ENCODE measurements at regions not wholly inside any gene's neighbourhood (a gene's known extent, or its start where the extent isn't known, plus 50 kb on each side); places are given as distances from the start of the nearest gene placed in this dataset.

- Histone ChIP-seq H2AK5ac (ENCODE audit: low read depth, low read length) (no peak overlapping the region), H3K56ac (replicated peaks; ENCODE audit: insufficient read length, low read depth, low read length) (no peak overlapping the region), H3K9ac (replicated peaks in 1 of 4; ENCODE audit: extremely low read depth in 1 of 4, low read depth in 3 of 4, low read length in 3 of 4) (no peak overlapping the region), H3K23ac (ENCODE audit: insufficient read length) (no peak overlapping the region), H3K79me2 (ENCODE audit: control insufficient read depth in 1 of 2, insufficient read depth in 2 of 2, low read length in 2 of 2) (no peaks in the 10 kb centered on the region), H3K36me3 (ENCODE audit: control insufficient read depth in 2 of 4, insufficient read depth in 4 of 4, low read length in 3 of 4) (no peaks in the 10 kb centered on the region), H3K14ac (ENCODE audit: insufficient read length) (no peak overlapping the region), H3K4me1 (replicated peaks in 1 of 4; ENCODE audit: control insufficient read depth in 3 of 4, insufficient read depth in 4 of 4, low read length in 3 of 4) (no peaks in the 10 kb centered on the region), H3K4ac (replicated peaks; ENCODE audit: insufficient read length, low read depth, low read length) (no peak overlapping the region), H2BK12ac (ENCODE audit: low read depth, low read length) (no peak overlapping the region), H2BK120ac (replicated peaks; ENCODE audit: low read depth, low read length) (no peak overlapping the region), H4K20me1 (replicated peaks in 1 of 2; ENCODE audit: control insufficient read depth in 1 of 2, insufficient read depth in 2 of 2, low read length in 2 of 2) (no peaks in the 10 kb centered on the region), H4K8ac (ENCODE audit: extremely low read depth, insufficient read depth, low read length) (no peak overlapping the region), H3K4me3 (ENCODE audit: extremely low read depth in 1 of 4, insufficient read depth in 2 of 4, low read depth in 3 of 4, low read length in 4 of 4) (no peak overlapping the region), H3K9me3 (ENCODE audit: insufficient read depth in 2 of 2, low read depth in 1 of 2, low read length in 1 of 2) (no peaks in the 10 kb centered on the region), H3K4me2 (ENCODE audit: insufficient read depth in 1 of 2, low read depth in 2 of 2, low read length in 2 of 2) (no peak overlapping the region), H4K91ac (replicated peaks; ENCODE audit: insufficient read length, low read length) (no peak overlapping the region), H3K23me2 (ENCODE audit: low read depth, low read length) (no peaks in the 10 kb centered on the region), H2AFZ (ENCODE audit: low read length) (no peak overlapping the region), H2BK15ac (ENCODE audit: low read length) (no peak overlapping the region), H3K79me1 (ENCODE audit: low read depth, low read length) (no peaks in the 10 kb centered on the region), H2BK20ac (ENCODE audit: low read length) (no peak overlapping the region), H3K18ac (ENCODE audit: extremely low read depth, low read length) (no peak overlapping the region), H4K5ac (ENCODE audit: insufficient read length, low read depth, low read length) (no peak overlapping the region), H2BK5ac (ENCODE audit: low read depth, low read length) (no peak overlapping the region), H3K27ac (ENCODE audit: low read depth, low read length) (no peak overlapping the region), H3K27me3 (replicated peaks in 1 of 4; ENCODE audit: control insufficient read depth in 3 of 4, extremely low read depth in 1 of 4, insufficient read depth in 3 of 4, low read length in 3 of 4) (no peaks in the 10 kb centered on the region)
- DNase-seq (ENCODE audit: low read depth in 1 of 2, low spot score in 2 of 2) (no peak), FAIRE-seq (no peak)
- POLR2A ChIA-PET (ENCODE audit: partially characterized antibody), result no interaction called here
- CTCF ChIA-PET (ENCODE audit: partially characterized antibody), result interaction anchor here (0.9 kb wide), 1 partner anchor 369 kb away, joined by 3 read pairs; no protein-coding TSS in a partner anchor
- 91% methylated on average over 2 of the region's 2 CpGs; no CpG with 5 or more reads in 1 of the 2 experiments for WGBS, 2 experiments (ENCODE audit: extremely low coverage in 1 of 2, insufficient coverage in 1 of 2, insufficient read length in 1 of 2, insufficient replicate concordance in 2 of 2, low coverage in 1 of 2, low lambda C conversion rate in 2 of 2, missing lambda C conversion rate in 1 of 2)
- no peak for TF ChIP-seq CHD7 (IDR thresholded peaks at IDR 0.05; ENCODE audit: insufficient replicate concordance, low read length)
These were observed 357.8 kb upstream of the PTBP2 start for GRCh38 chr1:96363826-96364225.

Measured in H1 (cell line).